CD4-positive, alpha-beta T cell treated with Interleukin-6 for 4 hours (primary cell): ENCODE measurements at regions not wholly inside any gene's neighbourhood (a gene's known extent, or its start where the extent isn't known, plus 50 kb on each side); places are given as distances from the start of the nearest gene placed in this dataset.
A peak's percentile ranks its signal among the peaks of the same experiment; 100 is the strongest.

Experiments used
- DNase-seq: peaks from one replicate; pipeline ENCODE4 v3.0.0-alpha.2; 2020; ENCODE audit warnings: mixed read lengths

- no peak for DNase-seq
Observed at GRCh38 chr10:88023676-88024075, 160.3 kb downstream of the PTEN start.

DNA sequence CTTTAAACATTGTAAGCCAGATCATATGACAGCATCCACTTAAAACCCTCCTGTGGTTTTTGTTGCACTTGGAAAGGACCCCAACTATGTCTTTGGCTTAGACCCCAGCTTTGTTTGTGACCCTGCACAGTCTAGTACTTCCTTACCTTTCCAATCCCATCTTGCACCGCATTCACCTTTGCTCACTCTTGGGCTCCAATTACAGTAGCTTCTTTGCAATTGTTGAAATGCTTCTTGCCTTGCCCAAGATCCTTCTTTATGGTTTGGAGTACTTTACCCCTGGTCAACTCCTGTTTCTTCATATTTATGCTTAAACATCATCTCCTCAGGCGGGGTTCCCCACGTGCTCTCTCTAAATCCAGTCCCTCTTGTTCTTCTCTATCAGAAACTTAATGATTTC lies 162.6 kb downstream of the PTEN start:
- no peak for DNase-seq

DNA sequence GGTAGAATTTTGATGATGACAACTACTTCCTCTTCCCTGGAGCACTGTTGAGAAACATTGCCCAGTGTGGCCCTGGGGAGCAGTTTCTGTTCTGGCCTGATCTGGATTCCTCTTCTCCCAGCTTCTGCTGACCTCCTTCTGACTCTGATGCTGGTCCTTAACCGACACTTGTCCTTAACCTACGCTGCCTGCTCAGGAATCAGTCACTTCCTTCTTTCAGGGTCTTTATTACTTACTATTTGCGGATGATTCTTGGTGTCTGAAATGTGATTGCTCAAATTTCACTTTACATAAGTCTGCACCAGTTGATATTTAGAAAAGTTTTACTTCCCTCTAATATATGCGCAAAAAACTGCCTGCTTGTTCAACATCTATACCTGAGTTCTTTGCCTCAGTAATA lies 164.1 kb downstream of the PTEN start:
- DNase-seq: no peak

GRCh38 chr10:88028072-88028471 lies 164.6 kb downstream of the PTEN start:
- no peak for DNase-seq

- peak; percentile 5 for DNase-seq
Observed at GRCh38 chr10:88028654-88029053, 165.2 kb downstream of the PTEN start.

- no peak for DNase-seq
Observed at GRCh38 chr10:88032566-88032965, 169.1 kb downstream of the PTEN start.

DNA sequence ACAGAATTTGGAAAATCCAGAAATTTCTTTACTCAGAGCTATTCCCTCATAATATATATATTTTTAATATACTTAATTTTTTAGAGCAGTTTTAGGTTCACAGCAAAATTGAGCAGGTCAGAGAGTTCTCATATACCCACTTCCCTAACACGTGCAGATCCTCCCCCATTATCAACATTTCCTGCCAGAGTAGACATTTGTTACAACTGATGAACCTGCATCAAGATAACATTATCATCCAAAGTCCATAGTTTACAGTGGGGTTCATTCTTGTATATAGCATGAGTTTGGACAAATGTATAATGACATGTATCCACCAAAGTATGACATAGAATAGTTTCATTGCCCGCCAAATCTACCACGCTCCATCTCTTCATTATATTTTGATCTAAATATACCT lies 170.0 kb downstream of the PTEN start:
- DNase-seq: no peak

- DNase-seq: no peak
Observed at GRCh38 chr10:88033793-88034192, 170.4 kb downstream of the PTEN start.

DNA sequence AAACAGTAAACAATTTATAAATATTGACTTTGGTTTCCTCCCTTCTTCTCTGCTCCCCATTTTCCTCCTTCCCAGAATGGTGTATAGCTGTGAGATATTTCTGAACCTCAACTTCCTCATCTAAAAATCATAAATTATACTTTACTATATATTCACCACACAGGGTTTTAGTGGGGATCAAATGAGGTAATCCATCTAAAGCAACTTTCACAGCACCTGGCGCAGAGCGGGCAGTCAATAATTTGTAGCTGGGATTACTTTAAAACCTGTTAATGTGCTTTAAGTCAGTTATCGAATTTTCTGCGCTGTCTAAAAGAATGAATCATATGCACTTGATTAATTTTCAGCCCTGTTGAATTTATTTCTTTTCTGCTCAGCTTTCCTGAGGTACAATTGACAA lies 172.7 kb downstream of the PTEN start:
- DNase-seq: no peak

- DNase-seq: no peak
Observed at GRCh38 chr10:88037623-88038022, 174.2 kb downstream of the PTEN start.

GRCh38 chr10:88038268-88038667 lies 174.8 kb downstream of the PTEN start:
- DNase-seq: no peak

DNA sequence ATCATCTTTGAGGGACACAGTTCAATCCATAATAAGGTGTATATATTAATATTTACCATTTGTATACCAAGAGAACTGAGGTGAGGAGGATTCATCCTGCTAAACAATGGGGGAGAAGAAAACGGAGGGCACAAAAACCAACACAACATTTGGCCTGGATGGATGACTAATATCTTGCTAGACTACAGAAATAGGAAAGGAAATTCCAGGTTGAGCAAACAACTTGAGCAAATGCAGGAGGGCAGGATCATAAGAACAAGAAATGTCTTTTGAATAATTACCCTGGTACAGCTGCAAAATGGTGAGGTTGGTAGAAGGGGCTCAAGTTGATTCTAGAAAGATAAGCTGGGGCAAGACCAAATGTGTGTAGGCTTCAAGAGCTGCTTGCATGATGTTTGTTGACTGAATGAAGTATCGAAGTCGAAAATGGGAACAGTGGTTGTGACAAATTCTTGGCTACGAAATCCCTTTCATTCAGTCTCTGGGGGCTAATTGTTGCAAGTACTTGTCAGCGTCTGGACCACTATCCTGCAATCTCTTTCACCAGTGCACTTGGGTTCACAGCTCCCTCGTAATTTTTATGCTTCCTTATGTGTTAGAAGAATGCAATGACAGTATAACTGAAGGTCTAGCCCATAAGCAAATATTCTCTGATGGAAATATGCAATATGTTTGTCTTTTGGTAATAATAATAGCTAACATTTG lies 176.2 kb downstream of the PTEN start:
- DNase-seq: no peak

GRCh38 chr10:88041243-88042159 lies 178.1 kb downstream of the PTEN start:
- no peak for DNase-seq

DNA sequence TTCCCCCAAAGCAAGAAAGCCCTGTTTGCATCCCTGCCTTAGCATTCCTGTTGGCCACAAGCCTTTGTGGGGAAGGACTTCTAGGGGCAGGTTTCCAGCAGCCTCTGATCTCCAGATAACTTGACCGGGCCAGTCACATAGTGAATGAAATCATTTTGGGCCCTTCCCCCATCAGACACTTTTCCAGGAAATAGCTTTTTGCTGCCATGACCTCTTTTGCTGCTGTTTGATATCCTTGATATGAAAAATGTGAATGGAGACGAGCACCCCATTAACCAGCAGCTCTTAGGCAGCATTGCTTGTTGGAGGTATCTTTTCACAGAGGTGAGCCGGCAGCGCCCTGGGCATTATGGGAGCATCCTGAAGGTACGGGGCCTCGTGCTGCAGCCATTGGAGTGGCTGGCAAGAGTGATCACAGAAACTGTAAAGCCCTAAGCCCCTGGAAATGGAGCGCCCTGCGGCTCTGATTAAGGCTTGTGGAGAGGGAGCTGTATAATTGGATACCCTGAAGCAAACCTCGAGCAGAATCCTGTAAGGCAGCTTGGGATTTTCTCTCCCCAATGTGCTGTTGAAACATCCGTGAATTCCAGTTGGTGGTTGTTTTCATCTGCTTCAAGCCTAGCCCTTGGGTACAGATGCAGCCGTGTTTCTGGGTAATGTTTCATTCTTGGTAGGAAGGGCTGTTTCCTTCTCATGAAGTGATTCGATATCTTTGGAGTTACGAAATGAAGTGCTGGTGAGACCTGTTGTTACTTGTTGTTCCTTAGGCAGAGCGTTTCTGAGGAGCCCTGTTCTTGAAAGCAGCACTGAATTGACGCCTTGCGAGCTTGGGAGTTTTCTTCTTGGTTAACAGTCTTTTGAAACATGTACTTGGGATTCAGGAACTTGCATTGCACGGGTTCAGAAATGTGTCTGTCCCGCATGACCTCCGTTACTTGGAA lies 179.0 kb downstream of the PTEN start:
- DNase-seq: no peak

- no peak for DNase-seq
Observed at GRCh38 chr10:88045096-88045495, 181.7 kb downstream of the PTEN start.

DNA sequence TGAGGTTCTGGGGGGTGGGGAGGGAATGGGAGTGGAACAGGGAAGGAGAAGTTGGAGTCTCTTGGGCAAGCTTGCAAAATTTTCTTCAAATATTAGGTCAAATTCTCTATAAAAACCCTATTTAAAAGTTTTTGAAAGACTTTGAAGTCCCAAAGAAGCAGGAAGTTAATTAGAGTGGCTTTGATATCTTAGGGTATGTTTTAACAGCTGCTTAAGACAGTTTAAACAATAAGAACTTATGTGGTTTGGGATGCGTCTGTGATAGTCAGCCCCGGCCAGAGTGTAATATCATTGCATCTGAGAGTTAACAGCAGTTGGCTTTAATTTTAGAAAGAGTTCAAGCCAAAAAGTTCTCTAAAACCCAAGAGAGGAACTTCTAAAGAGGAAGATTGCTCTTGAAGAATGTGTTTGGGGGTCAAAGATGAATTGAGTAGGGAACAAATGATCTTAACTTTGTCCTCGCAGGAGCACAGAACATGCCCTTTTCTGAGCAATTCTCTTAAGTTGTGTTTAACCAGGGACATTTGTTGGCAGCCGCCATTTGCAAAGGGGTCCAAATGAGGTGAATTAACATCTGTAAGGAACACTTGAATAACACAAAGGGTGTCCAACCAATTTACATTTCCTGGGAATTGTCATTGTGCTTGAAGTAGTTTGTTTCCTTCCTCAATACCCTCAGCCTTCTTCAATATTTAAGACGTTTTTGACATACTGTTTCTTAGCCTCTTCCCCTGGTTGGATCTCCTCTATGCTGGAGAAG lies 182.4 kb downstream of the PTEN start:
- DNase-seq: no peak

GRCh38 chr10:88047579-88047978 lies 184.2 kb downstream of the PTEN start:
- DNase-seq: no peak

DNA sequence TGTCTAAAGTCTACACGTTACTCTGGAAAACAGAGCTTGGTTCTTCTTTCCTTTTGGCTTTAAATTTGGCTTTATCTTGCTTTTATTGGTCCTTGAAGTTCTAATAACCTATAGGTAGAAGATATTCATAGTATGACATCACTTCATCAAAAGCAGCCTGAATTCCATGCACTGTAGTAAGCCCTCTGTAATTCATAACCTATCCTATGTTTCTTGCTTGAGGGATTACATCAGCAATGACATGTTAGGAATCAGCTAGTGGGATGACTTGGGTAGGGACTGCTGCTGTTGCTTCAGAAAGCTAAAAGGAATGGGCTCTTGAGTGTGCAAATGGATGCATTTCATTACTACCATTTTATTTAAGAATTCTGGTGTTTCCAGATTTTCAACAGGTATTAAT lies 184.9 kb downstream of the PTEN start:
- no peak for DNase-seq

- no peak for DNase-seq
Observed at GRCh38 chr10:88049204-88049603, 185.8 kb downstream of the PTEN start.

DNA sequence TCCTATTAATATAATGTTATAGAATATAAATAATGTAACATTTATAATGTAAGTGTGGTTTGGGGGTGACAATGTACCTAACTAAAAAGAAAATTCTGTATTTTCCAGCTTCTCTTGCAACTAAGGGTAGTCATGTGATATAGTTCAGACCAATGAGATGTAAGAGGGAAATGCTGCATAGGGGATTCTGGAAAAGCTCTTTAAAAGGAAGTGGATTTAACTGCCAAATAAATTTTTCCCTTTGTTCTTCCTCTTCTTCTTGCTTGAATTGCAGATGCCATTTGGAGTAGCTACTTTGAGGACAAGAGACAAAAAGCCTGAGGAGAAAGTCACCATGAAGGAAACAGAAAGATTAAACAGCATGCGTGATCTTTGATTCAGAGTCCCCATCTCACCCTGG lies 194.3 kb downstream of the PTEN start:
- DNase-seq: no peak

GRCh38 chr10:88058750-88059149 lies 195.3 kb downstream of the PTEN start:
- DNase-seq: no peak

GRCh38 chr10:88059190-88059589 lies 195.8 kb downstream of the PTEN start:
- no peak for DNase-seq
